HG03045 (cell line): ENCODE measurements at regions not wholly inside any gene's neighbourhood (a gene's known extent, or its start where the extent isn't known, plus 50 kb on each side); places are given as distances from the start of the nearest gene placed in this dataset.

Source experiments
- ATAC-seq: cut with Tn5 transposase; IDR thresholded peaks from one replicate; pipeline ENCODE4 v1.9.1; 2021; ENCODE audit warnings: mild to moderate bottlenecking, moderate library complexity; ENCODE audit not compliant: unreplicated experiment

GRCh38 chr9:78559449-78559885 lies 262.5 kb downstream of the PSAT1 start:
- ATAC-seq, result no peak

GRCh38 chr9:78562021-78562420 lies 265.1 kb downstream of the PSAT1 start:
- no peak for ATAC-seq

- no peak for ATAC-seq
Observed at GRCh38 chr9:78563269-78563668, 266.3 kb downstream of the PSAT1 start.

GRCh38 chr9:78565481-78565880 lies 268.6 kb downstream of the PSAT1 start:
- ATAC-seq, result no peak

GRCh38 chr9:78566521-78566920 lies 269.6 kb downstream of the PSAT1 start:
- ATAC-seq, result no peak

- no peak for ATAC-seq
Observed at GRCh38 chr9:78566948-78567675, 270.2 kb downstream of the PSAT1 start.

- no peak for ATAC-seq
Observed at GRCh38 chr9:78567693-78568092, 270.8 kb downstream of the PSAT1 start.

- ATAC-seq, result no peak
Observed at GRCh38 chr9:78568774-78569173, 271.8 kb downstream of the PSAT1 start.

- no peak for ATAC-seq
Observed at GRCh38 chr9:78572266-78572665, 275.3 kb downstream of the PSAT1 start.

- no peak for ATAC-seq
Observed at GRCh38 chr9:78573205-78573604, 276.3 kb downstream of the PSAT1 start.

GRCh38 chr9:78573669-78574068 lies 276.7 kb downstream of the PSAT1 start:
- no peak for ATAC-seq

- ATAC-seq, result no peak
Observed at GRCh38 chr9:78574354-78575045, 277.6 kb downstream of the PSAT1 start.

- ATAC-seq, result no peak
Observed at GRCh38 chr9:78575081-78575480, 278.2 kb downstream of the PSAT1 start.

- ATAC-seq, result no peak
Observed at GRCh38 chr9:78575771-78576170, 278.8 kb downstream of the PSAT1 start.

GRCh38 chr9:78577156-78577906 lies 280.4 kb downstream of the PSAT1 start:
- ATAC-seq, result no peak

GRCh38 chr9:78578072-78578471 lies 281.1 kb downstream of the PSAT1 start:
- no peak for ATAC-seq

GRCh38 chr9:78582821-78583220 lies 285.9 kb downstream of the PSAT1 start:
- ATAC-seq, result no peak

GRCh38 chr9:78584589-78584988 lies 287.7 kb downstream of the PSAT1 start:
- ATAC-seq, result no peak

- no peak for ATAC-seq
Observed at GRCh38 chr9:78585909-78586308, 289.0 kb downstream of the PSAT1 start.

GRCh38 chr9:78590068-78590467 lies 293.1 kb downstream of the PSAT1 start:
- ATAC-seq, result no peak

GRCh38 chr9:78592811-78593210 lies 295.9 kb downstream of the PSAT1 start:
- no peak for ATAC-seq
